CD4-positive, alpha-beta T cell treated with Interleukin-2 at 100 ng/mL for 4 hours (primary cell): ENCODE measurements at regions not wholly inside any gene's neighbourhood (a gene's known extent, or its start where the extent isn't known, plus 50 kb on each side); places are given as distances from the start of the nearest gene placed in this dataset.

Experiments
- DNase-seq: peaks from one replicate; pipeline ENCODE4 v3.0.0-alpha.2; 2020; ENCODE audit warnings: low spot score

DNA sequence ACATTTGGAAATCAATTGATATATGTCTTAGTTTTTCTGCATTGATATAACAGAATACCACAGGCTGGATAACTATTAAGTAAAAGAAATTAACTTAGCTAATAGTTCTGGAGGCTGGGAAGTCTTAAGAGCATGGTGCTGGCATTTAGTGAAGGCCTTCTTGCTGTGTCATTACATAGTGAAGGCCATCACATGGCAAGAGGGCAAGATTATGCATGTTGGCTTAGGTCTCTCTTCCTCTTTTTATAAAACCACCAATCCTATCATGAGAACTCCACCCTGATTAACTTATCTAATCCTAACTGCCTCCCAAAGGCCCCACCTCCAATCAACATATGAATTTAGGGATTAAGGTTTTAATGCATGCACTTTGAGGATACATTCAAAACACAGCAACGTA, 225.5 kb upstream of the VRK2 start:
- DNase-seq = no peak

DNA sequence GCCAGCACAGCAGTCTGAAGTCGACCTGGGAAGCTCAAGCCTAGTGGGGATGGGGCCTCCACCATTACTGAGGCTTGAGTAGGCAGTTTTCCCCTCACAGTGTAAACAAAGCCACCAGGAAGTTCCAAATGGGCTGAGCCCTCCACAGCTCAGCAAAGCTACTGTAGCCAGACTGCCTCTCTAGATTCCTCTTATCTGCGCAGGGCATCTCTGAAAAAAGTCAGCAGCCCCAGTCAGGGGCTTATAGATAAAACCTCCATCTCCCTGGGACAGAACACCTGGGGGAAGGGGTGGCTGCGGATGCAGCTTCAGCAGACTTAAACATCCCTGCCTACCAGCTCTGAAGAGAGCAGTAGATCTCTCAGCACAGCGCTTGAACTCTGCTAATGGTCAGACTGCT, 218.4 kb upstream of the VRK2 start:
- no peak for DNase-seq

DNA sequence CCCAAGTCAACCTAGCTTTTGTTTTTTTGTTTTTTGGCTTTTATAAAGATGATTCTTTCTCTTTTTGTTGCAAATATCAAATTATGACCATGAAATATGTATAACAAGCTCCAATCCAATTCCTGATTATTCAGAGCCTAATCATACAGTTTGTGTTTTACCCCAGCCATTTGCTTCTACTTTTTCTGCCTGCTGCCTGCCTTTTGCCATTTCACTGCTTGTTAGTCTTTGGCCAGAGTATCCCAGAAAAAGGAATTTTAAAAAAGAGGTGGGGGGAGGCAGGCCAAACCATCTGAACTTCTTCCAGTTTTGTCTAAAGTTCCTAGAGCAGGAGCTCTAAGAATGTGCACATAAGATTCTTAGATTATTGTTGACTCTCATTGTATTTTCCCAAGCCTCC, 211.9 kb upstream of the VRK2 start:
- no peak for DNase-seq

DNA sequence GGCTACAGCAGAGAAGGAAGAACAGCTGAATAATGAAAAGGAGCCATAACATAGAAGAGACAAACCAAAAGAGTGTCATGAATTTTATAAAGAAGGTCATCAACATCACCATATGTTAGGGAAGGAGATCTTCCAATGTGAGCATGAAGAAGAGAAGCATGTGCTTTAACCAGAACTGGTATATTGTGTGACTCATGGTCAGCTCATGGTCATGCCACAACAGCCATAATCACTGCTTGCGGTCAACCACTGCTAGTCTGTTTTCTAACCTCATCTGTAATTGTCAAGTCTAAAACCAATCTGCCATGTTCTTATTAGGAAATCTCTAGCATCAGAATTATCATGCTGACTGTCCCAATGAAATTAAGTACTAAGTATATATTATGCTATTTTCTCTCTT, 204.1 kb upstream of the VRK2 start:
- DNase-seq = no peak

DNA sequence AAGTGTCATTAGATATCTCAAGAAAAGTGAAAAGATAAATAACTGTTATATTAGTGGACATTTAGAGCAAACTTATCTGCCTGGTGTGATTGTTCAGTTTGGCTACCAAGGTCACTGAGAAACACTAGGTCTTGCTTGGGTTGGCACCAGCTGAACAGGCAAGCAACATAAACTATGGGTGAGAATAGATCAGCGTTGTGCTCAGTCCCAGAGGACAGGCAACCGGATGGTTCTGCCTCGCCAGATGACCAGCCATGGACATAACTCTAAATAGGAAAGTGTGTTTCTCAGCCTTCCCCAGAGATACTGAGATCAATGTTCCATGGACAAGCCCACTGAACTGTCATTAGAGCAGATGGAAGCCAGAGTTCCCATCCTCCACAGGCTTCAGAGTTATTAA, 203.4 kb upstream of the VRK2 start:
- DNase-seq = no peak

DNA sequence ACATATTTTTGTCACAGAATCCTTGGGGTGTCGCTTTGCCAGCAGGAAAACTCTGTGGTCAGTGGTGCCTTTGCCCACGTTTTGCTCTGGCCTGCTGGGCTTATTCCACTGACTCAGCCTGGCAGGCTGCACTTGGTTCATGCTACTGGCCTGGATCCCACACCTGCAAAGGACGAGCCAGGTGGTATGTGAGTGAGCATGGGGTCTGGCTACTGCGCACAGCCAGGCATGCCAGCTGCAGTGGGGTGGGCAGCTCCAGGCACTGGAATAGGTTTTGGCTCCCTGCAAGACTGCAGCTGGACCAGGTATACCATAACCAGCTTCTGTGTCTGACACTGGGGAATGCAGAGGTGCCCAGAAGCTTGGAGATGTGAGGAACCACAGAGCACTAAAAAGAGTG, 197.9 kb upstream of the VRK2 start:
- no peak for DNase-seq

DNA sequence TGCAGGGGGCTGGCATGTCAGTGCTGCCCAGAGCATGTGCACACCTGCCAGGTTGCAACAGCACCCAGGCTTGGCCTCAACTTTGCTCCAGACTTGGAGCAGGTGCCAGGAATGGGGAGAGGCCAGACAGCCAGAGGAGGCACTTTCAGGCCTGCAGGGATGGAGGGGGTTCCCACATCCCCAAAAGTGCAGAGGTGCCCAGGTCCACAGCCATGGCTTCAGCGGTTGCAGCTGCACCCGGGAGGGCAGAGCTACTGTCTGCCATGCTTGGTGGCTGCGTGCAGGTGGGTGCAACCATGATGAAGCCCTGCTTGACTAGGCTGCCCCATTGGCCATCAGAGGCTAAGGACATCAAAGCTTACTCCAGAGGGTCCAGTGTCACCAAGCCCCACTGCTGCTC, 196.8 kb upstream of the VRK2 start:
- DNase-seq = no peak

DNA sequence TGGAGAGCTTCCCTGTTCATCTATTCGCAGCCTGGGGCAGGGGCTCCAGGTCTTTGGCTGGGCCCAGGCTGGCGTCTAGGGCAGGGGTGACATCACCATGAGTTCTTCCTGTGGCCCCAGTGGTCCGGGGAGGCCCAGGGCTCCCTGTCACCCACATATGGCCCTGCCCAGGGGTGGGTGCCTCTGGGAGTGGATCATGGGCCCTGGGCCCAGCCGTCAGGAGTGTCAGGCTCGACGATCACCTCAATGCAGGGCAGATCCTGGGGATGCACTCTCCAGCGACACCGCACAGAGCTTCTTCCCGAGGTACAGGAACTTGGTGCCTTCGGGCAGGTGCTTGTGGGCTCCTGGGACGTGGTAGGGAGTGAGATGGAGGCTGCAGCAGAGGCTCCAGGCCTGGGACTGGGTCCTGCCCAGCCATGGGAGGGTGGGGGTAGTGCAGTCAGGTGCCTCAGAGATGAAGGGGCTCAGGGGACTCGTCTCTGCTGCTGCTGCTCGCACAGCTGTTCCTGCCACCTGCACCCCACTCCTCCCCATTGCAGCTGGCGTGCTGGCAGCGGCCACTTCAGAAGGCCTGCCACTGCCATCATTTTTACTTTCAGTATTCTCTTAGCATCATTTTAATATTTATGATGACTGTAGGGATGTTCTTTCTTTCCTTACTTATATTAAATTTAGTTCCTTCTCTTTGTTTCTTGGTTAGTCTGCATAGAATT, 196.0 kb upstream of the VRK2 start:
- DNase-seq = no peak

DNA sequence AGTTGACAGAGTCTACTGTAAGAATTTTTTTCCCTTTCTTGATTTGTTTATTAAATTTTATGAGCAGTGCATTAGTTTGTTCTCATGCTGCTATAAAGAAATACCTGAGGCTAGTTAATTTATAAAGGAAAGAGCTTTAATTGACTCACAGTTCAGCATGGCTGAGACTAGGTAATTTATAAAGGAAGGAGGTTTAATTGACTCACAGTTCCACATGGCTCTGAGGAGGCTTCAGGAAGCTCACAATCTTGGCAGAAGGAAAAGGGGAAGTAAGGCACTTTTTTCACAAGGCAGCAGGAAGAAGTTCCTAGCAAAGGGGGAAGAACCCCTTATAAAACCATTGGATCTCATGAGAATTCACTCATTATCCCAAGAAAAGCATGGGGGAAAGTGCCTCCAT, 191.4 kb upstream of the VRK2 start:
- no peak for DNase-seq

DNA sequence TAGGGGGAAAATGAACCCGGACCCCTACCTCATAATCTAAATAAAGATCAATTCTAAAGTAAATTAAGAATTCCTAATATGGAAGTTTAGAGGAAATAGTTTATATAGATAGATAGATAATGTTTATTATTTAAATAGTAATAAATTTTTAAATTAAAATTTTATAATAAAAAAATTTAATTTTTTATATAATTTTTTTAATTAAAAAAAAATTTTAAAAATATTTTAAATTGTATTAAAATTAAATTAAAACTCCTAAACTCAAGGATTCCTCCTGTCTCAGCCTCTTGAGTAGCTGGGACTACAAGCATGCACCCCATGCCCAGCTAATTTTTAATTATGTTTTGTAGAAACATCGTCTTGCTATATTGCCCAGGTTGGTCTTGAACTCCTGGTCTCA, 186.9 kb upstream of the VRK2 start:
- DNase-seq = no peak

DNA sequence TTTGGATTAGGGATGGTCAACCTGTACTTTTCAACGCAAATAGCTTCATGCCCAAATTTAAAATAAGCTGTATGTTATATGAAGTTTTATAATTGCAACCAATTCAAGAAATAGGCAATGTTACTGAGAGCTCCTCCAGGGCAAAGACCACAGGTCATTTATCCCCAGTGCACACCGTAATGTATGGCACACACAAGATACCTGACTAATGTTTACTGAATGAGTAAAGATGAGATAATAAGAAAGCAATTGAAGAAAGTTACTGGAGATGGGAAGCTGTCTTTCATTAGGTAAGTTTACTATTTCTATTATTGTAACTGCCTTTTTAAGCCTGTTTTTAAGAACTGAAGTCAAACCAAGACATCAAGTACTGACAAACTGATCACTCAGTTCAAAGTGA, 184.5 kb upstream of the VRK2 start:
- DNase-seq = no peak

DNA sequence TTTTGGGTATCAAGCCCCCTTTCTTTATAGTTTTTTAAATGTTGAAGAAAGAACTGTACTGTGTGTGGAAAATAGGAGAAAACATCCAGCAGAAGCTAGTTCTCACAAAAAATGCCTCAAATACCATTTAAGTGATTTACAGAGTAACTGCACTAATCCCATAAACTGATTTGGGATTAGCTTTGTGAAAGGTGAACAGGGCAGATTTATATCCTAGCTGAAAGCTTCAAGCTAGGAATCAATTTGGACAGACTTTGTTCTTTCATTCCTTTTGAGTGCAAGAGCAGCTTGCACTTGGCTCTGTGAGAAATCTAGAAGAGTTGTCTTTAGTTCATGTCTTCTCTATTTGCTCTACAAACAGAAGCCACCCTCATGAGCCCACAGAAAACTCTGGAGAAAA, 183.9 kb upstream of the VRK2 start:
- no peak for DNase-seq

DNA sequence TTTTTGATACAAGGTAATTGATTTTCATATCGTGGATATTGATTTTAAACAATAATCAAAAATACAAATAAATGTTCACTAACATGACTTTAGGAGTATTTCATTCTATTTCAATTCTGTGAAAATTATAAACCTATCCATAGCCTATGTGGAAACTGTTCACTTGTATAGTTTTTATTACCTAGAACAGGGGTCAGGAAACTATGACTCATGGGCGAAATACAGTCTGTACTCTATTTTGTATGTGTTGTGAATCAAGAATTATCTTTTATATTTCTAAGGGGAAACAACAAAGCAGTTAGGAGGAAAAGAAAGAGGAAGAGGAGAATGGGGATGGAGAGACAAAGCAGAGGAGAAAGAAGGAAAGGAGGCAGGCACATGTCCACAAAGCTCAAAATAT, 181.7 kb upstream of the VRK2 start:
- no peak for DNase-seq

DNA sequence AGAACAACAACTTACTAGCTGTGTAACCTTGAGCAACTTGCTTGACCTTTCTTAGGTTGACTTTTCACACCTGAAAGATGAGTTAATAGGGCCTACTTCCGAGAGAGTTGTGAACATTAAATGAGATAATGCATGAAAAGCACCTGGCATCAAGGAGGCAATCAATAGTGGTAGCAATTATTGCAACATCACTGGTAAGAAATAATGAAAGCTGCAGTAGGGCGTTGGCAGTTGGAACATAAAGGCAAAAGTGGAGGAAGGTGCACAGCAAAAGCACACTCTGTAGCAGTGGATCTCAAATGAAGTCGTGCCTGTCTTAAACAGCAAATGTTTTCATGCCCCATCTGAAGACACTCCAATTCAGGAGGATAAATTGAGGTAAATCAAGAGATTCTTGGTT, 178.9 kb upstream of the VRK2 start:
- no peak for DNase-seq

DNA sequence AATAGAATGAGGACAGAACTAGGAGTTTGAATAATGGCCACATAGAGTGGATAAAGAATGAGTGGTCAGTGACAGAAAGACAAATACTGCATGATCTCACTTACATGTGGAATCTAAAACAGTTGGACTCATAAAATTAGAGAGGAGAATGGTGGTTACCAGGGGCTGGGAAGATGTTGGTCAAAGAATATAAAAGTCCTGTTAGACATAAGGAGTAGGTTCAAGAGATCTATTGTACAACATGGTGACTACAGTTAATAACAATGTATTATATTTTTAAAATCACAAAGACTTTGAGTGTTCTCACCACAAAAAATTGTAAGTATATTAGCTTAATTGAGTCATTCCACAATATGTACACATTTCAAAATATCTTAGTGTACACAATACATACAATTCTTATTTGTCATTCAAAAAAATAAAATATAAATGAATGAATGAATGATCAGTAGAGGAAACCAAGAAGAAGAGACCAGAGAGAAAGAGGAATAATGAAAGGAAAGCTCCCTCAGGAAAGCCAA, 177.9 kb upstream of the VRK2 start:
- DNase-seq = no peak

DNA sequence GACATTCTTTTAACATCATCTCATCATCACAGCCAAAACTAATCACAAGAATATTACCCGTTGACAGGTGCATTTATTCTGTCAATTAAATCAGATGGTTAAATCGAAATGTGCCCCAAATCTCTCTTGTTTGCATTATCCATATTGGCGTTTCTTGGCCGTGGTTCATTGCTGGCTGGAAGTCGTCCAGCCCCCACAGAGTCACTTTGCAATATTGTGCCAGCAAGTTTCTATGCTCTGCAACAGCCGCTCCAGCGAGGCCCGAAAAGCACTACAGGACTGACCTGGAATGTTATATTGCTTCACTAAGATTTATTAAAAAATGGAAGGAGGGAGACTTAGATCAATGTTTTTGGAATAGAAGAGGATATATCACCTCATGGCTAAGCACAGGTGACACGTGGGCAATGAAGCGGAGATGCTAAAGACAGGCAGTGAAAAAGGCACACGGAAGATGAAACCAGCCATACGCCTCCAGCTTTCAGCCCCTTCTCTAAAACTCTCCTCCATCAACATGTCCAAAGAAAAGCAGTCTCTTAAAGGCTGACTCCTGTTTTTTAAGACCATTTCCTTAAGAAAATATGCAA, 176.8 kb upstream of the VRK2 start:
- no peak for DNase-seq

DNA sequence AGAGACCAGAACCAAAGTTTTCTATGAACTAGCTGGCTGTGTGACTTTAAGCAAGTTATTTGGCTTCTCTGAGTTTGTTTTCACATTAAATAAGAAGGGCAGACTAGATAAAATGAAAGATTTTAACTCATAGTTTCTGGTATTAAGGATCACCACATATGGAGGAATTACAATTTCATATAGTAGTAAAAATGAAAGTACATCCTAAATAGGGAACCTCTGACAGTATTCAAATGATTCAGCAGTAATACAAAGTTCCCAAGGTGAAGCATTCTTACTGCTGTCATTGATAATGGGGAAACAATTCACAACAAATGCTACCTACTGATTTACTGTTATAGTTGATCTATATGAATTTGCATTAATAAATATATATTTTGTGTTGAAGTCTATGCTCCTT, 170.3 kb upstream of the VRK2 start:
- no peak for DNase-seq

DNA sequence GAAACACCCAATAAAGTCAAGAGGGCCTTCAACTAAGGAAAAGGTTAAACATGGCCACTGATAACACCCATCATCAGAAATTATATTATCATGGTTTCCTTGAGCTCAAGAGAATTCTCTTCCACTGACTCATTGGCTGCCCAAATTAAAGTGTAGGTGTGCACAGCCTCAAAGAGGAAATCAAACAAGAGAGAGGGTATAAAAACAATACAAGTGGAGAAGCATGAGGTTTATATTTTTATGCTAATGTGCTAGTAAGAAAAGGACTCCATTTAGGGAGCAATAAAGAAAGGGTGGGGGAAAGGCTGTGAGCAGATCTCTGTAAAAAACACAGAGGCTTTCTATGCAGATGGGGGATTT, 168.8 kb upstream of the VRK2 start:
- no peak for DNase-seq

DNA sequence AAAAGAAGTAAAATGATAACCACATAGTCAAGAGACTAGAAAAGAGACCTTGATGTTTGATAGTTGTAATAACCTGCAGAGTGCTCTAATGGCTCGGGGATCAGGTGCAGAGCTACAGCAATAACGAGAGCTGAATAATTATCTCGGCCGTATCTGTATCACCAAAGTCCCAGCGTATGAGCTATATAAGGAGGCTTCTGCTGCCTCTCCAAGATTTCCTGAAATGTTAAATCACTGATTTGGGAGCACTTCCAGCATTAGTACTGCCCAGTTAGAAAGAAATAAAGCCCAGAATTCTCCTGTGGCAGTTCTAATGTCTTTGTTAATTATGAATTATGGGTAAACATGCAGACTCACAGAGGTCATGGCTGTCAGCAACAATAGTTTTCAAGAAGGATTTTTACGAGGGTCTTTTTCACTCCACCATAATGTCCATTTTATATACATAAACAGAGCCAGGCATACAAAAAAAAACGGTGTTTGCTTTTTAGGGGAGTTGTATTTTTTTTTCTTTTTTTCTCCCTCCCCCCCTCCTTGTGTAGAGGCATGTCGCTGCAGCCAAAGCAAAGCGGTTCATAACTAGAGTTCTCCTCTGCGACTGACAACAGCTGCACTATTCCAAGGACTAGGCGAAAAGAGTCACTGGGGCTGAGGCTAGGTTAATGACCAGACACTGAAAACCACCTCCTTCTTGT, 168.3 kb upstream of the VRK2 start:
- DNase-seq = no peak

DNA sequence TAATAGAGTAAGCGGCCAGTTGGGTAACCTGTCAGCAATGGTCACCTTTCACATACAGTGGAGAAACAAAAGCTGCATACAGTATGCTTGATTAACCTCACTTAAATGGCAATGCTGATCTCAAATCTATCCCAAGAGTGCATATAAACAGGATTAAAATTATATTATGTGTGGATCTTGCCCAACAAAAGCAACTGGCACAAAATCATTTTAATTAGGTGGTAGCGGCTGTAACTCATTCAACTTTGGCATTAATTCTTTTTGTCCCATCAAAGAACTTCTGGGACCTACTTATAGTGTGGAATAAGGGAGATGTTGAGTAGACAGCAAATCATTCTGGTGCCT, 167.8 kb upstream of the VRK2 start:
- DNase-seq = no peak

DNA sequence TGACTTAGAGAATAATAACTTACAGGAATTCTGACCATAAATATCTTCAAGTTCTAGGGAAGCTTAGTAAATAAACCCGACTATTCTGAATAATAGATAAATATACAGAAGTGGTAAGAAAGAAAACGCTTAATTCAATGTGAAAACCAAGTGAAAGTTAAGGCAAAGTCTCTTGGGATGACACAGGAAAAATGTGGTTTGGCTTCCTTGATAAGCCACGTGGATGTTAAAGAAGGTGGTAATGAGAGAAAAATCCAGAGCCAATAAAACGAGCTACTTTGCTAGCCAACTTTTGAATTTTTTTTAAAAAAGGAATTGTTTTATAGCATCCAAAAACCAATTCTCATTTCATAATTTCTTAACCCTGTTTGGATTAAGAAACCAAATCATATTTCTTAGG, 166.2 kb upstream of the VRK2 start:
- DNase-seq = no peak

DNA sequence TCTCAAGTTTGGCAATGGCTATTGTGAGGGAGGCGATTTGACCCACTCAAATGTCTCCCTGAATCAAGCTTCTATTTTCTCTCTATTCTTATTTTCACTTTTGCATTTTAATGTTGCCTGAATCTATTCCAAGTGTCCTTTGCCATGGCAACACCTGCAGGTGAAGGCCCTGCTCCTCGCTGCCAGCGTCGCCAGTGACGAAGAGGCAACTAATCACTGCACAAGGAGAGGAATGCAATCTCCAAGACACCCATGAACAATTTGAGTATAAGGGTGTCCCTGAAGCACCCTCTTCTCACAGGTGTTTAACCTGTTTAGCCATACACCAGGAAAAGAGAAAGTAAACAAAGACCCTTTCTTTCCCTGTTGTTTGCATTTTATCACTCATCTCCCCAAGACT, 165.6 kb upstream of the VRK2 start:
- no peak for DNase-seq

DNA sequence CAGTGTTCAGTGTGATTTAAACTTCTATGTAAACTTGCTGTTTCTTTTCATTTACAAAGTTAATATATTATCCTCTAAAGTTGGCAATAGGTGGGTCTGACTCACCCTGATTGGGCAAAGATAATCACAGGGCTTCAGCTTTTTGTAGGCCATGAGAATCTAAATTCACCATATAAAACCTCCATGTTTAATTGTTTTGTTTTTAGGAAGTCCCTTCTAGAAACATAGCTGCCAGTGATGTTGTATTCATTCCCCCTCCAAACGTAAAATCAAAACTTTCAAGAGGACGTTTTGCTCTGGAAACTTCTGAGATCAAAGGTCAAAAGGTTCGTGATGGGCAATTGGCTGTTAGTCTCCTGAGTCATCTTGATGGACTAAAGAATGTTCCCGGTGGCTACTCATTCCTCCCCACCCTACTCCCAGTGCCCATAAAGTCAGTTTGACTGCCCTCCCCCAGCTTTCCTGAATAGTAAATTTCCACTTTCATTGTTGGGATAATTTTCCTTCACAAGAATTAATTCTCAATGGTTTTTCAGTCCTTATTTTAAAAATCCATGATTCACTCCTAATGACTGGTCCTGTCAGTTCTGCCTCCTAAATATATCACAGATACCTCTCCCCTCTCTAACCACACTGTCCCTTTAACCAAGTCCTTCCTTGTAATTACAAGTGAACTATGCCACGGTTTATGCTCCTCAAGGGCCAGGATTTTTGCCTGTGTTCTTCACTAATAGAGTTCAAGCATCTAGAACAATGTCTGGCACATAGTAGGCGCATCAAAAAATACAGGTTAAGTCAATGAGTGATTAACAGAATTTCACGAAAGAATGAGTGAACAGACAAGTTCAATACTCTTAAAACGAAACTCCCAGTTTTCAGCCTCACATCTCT, 164.4 kb upstream of the VRK2 start:
- no peak for DNase-seq
